PC-3 (cell line): ENCODE measurements at regions not wholly inside any gene's neighbourhood (a gene's known extent, or its start where the extent isn't known, plus 50 kb on each side); places are given as distances from the start of the nearest gene placed in this dataset.

ENCODE experiments used
- ATAC-seq: fragments of 200-7000 bp; cut with Tn5 transposase; 2 replicates; pipeline ENCODE4 v1.9.1; 2020; ENCODE audit warnings: mild to moderate bottlenecking, moderate library complexity
- BruUV-seq: library from RNA; stranded (reverse); fragments of 400-500 nt; replicated peaks from 2 replicates; lab custom pipeline; 2021; lab: Mats Ljungman, UMichigan
- CTCF ChIA-PET: fragments of 300-600 bp; sonication (Branson Sonifier 250); formaldehyde crosslinking; loops from one replicate; lab custom pipeline; 2022; ENCODE audit warnings: antibody characterized with exemption; lab: Charles Lee
- POLR2A ChIA-PET: fragments of 300-600 bp; sonication (Branson Sonifier 250); formaldehyde crosslinking; loops from one replicate; lab custom pipeline; 2022; ENCODE audit warnings: antibody characterized with exemption; ENCODE audit not compliant: unreplicated experiment; lab: Charles Lee
- DNase-seq: peaks from one replicate; pipeline ENCODE4 v3.0.0-alpha.2; 2015
- H2AFZ ChIP-seq: fragments of 300-600 bp; sonication (generic); 2 replicates; pipeline ENCODE4 v1.6.0; 2016; ENCODE audit warnings: antibody characterized with exemption, low read length
- H3F3A ChIP-seq: fragments of 300-600 bp; sonication (generic); one replicate; pipeline ENCODE4 v1.6.0; 2017; ENCODE audit warnings: antibody characterized with exemption, low read length, control low read depth, mild to moderate bottlenecking; ENCODE audit not compliant: unreplicated experiment
- H3K27ac ChIP-seq: fragments of 300-600 bp; sonication (generic); 2 replicates; pipeline ENCODE4 v1.5.1; 2016; ENCODE audit warnings: mild to moderate bottlenecking, low read length
- H3K27me3 ChIP-seq: fragments of 300-600 bp; sonication (generic); 2 replicates; pipeline ENCODE4 v1.6.1; 2016; ENCODE audit warnings: low read length, mixed read lengths
- H3K36me3 ChIP-seq: fragments of 300-600 bp; sonication (generic); 2 replicates; pipeline ENCODE4 v1.6.1; 2016; ENCODE audit warnings: low read depth, mixed run types, low read length, mixed read lengths
- H3K4me1 ChIP-seq: fragments of 300-600 bp; sonication (generic); 2 replicates; pipeline ENCODE4 v1.5.1; 2016; ENCODE audit warnings: low read length; ENCODE audit not compliant: insufficient read depth
- H3K4me2 ChIP-seq: fragments of 300-600 bp; sonication (generic); 2 replicates; pipeline ENCODE4 v1.6.0; 2016; ENCODE audit warnings: low read length
- H3K4me3 ChIP-seq: fragments of 300-600 bp; sonication (generic); 2 replicates; pipeline ENCODE4 v1.5.1; 2016; ENCODE audit warnings: mild to moderate bottlenecking, low read length, mixed read lengths
- H3K79me2 ChIP-seq: fragments of 300-600 bp; sonication (generic); 2 replicates; pipeline ENCODE4 v1.6.1; 2017; ENCODE audit warnings: low read length, mixed read lengths
- H3K9ac ChIP-seq: fragments of 300-600 bp; sonication (generic); 2 replicates; pipeline ENCODE4 v1.6.0; 2016; ENCODE audit warnings: mild to moderate bottlenecking, low read length
- H3K9me2 ChIP-seq: fragments of 300-600 bp; sonication (generic); replicated peaks from 2 replicates; pipeline ENCODE4 v1.6.1; 2016; ENCODE audit warnings: mixed run types, low read length, mixed read lengths
- H3K9me3 ChIP-seq: fragments of 300-600 bp; sonication (generic); 2 replicates; pipeline ENCODE4 v1.6.1; 2016; ENCODE audit warnings: low read length, mixed read lengths
- H4K20me1 ChIP-seq: fragments of 300-600 bp; sonication (generic); 2 replicates; pipeline ENCODE4 v1.6.1; 2016; ENCODE audit warnings: low read length, mixed read lengths
- CTCF ChIP-seq: fragments of 300-600 bp; sonication (generic); conservative IDR thresholded peaks from 2 replicates; pipeline ENCODE4 v1.5.1; 2017; ENCODE audit warnings: antibody characterized with exemption, low read depth, mild to moderate bottlenecking, low read length
- EZH2 ChIP-seq: fragments of 300-600 bp; sonication (generic); IDR thresholded peaks from one replicate; pipeline ENCODE4 v1.6.1; 2017; ENCODE audit warnings: antibody characterized with exemption, mild to moderate bottlenecking, low read length; ENCODE audit not compliant: unreplicated experiment
- EZH2phosphoT487 ChIP-seq: fragments of 300-600 bp; sonication (generic); IDR thresholded peaks from 2 replicates; pipeline ENCODE4 v1.6.1; 2018; ENCODE audit warnings: mild to moderate bottlenecking, antibody characterized with exemption, low read length, borderline replicate concordance
- intact Hi-C: fragments of 100-400 bp; cut with micrococcal nuclease; formaldehyde crosslinking; loops from 2 replicates; pipeline ENCODE4 v1.9.0; 2023

GRCh38 chrX:45769761-45770582 is 569.3 kb upstream of the DIPK2B start:
- no peak overlapping the region for H2AFZ ChIP-seq
- H3K27ac ChIP-seq, result peak overlapping the region; percentile 98
- no peaks in the 10 kb centered on the region for H3K9me2 ChIP-seq
- TF ChIP-seq CTCF (no peak), EZH2 (no peak), EZH2phosphoT487 (no peak)
- TSS peak; percentile 40 for BruUV-seq
- H3F3A ChIP-seq, result peaks cover 50% of the 10 kb centered on the region
- H3K4me1 ChIP-seq, result peaks cover 45% of the 10 kb centered on the region
- POLR2A ChIA-PET, result interaction anchor here (0.6 to 1.1 kb wide), 4 partner anchors 12 to 31 kb away, joined by 4 to 10 read pairs (median 6); no protein-coding TSS in a partner anchor
- H3K4me3 ChIP-seq, result peak overlapping the region; percentile 87
- H4K20me1 ChIP-seq, result peaks cover 39% of the 10 kb centered on the region
- intact Hi-C loops, result no loop called here
- peaks cover 96% of the 10 kb centered on the region for H3K79me2 ChIP-seq
- H3K9me3 ChIP-seq, result no peaks in the 10 kb centered on the region
- CTCF ChIA-PET, result interaction anchor here (0.6 kb wide), 1 partner anchor 304 kb away, joined by 3 read pairs; no protein-coding TSS in a partner anchor
- no peaks in the 10 kb centered on the region for H3K27me3 ChIP-seq
- peak overlapping the region; percentile 95 for H3K9ac ChIP-seq
- DNase-seq, result peak; percentile 78
- ATAC-seq, result peak; percentile 48
- H3K4me2 ChIP-seq, result peak overlapping the region; percentile 98
- peaks cover 62% of the 10 kb centered on the region for H3K36me3 ChIP-seq

GRCh38 chrX:45768666-45769236 is 568.1 kb upstream of the DIPK2B start:
- ATAC-seq (no peak), DNase-seq (no peak)
- Histone ChIP-seq H3K27ac (peak overlapping the region; percentile 98), H3K4me2 (peak overlapping the region; percentile 90), H3K9me2 (no peaks in the 10 kb centered on the region), H2AFZ (no peak overlapping the region), H4K20me1 (peaks cover 40% of the 10 kb centered on the region), H3K4me1 (peaks cover 44% of the 10 kb centered on the region), H3K36me3 (peaks cover 67% of the 10 kb centered on the region), H3K4me3 (peak overlapping the region; percentile 87), H3K9ac (peak overlapping the region; percentile 95), H3F3A (peaks cover 54% of the 10 kb centered on the region), H3K79me2 (peaks cover 97% of the 10 kb centered on the region), H3K27me3 (no peaks in the 10 kb centered on the region), H3K9me3 (no peaks in the 10 kb centered on the region)
- intact Hi-C loops, result no loop called here
- ChIA-PET CTCF (no interaction called here), POLR2A (interaction anchor here (0.6 kb wide), 1 partner anchor 78 kb away, joined by 4 read pairs; no protein-coding TSS in a partner anchor)
- TF ChIP-seq CTCF (no peak), EZH2phosphoT487 (no peak), EZH2 (no peak)
- no TSS peak for BruUV-seq
